ENCODE measurements at regions not wholly inside any gene's neighbourhood (a gene's known extent, or its start where the extent isn't known, plus 50 kb on each side); places are given as distances from the start of the nearest gene placed in this dataset.

GRCh38 chr9:104264431-104264830, 170.3 kb downstream of the SMC2 start:
- TF ChIP-seq CTCF (conservative IDR thresholded peaks at IDR 0.05 in 1 of 2, IDR thresholded peaks at IDR 0.05 in 1 of 2; ENCODE audit: extremely low read depth in 1 of 2, insufficient read depth in 1 of 2, low read depth in 1 of 2, low read length in 2 of 2) (no peak), EZH2 (IDR thresholded peaks at IDR 0.05; ENCODE audit: borderline replicate concordance, low read length) (no peak)
